ENCODE measurements at regions not wholly inside any gene's neighbourhood (a gene's known extent, or its start where the extent isn't known, plus 50 kb on each side); places are given as distances from the start of the nearest gene placed in this dataset.

GRCh38 chr11:25658916-25659315, 673.0 kb upstream of the ANO3 start:
- TF ChIP-seq CTCF (IDR thresholded peaks at IDR 0.05) (no peak), POLR2A (IDR thresholded peaks at IDR 0.05) (no peak)
